Loucy (cell line): ENCODE measurements at regions not wholly inside any gene's neighbourhood (a gene's known extent, or its start where the extent isn't known, plus 50 kb on each side); places are given as distances from the start of the nearest gene placed in this dataset.

Source experiments
- EZH2phosphoT487 ChIP-seq: fragments of 200-600 bp; IDR thresholded peaks from 2 replicates; pipeline ENCODE4 v1.6.1; 2018; ENCODE audit warnings: antibody characterized with exemption, mild to moderate bottlenecking, moderate library complexity, borderline replicate concordance
- TF ChIP-seq, protein P1 (sequence below): fragments of 200-600 bp; sonication (generic); conservative IDR thresholded peaks from 2 replicates; pipeline ENCODE4 v1.5.1; 2014; ENCODE audit warnings: mild to moderate bottlenecking, antibody characterized with exemption, low read length

DNA sequence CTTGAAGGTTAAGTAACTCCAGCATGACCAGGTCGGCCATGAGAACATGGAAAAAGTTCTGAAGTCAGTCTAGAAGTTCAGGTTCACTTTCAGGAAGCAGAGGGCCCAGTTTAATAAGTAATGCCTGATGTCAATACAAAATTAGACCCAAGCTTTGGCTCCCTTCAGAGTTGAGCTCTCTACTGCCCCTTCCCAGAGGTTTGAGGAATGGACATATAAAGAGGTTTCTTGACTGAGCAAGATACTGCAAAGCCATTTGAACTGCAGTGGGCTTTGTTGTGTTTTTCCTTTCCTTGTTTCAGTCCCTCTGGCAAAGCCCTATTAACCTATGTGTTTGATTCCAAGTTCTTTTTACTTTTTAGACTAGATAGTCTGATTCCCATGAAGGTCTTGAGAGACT is 97.8 kb upstream of the PREP start:
- TF ChIP-seq, protein P1, sequence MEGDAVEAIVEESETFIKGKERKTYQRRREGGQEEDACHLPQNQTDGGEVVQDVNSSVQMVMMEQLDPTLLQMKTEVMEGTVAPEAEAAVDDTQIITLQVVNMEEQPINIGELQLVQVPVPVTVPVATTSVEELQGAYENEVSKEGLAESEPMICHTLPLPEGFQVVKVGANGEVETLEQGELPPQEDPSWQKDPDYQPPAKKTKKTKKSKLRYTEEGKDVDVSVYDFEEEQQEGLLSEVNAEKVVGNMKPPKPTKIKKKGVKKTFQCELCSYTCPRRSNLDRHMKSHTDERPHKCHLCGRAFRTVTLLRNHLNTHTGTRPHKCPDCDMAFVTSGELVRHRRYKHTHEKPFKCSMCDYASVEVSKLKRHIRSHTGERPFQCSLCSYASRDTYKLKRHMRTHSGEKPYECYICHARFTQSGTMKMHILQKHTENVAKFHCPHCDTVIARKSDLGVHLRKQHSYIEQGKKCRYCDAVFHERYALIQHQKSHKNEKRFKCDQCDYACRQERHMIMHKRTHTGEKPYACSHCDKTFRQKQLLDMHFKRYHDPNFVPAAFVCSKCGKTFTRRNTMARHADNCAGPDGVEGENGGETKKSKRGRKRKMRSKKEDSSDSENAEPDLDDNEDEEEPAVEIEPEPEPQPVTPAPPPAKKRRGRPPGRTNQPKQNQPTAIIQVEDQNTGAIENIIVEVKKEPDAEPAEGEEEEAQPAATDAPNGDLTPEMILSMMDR: peak; percentile 39
- TF ChIP-seq EZH2phosphoT487: no peak
